ENCODE measurements at regions not wholly inside any gene's neighbourhood (a gene's known extent, or its start where the extent isn't known, plus 50 kb on each side); places are given as distances from the start of the nearest gene placed in this dataset.

DNA sequence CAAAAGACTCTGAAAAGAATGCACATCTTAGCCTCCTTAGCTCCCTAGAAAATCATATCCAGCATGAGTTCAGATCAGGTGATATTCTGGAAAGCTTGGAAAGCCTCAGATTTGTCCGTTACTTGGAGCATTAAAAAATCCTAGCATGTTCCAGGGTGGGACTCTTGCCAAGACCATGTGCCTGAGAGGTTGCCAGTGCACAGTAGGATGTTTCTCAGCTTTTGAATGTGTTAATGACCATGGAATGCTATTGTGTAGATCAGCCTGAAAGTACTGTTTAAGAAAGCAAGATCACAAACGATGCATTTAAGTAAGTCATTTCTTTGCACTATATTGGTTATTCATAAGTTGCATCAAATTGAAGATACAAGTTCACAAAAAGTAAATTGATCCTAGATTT lies 230.5 kb downstream of the ETNK1 start:
- DNase-seq, result no peak

DNA sequence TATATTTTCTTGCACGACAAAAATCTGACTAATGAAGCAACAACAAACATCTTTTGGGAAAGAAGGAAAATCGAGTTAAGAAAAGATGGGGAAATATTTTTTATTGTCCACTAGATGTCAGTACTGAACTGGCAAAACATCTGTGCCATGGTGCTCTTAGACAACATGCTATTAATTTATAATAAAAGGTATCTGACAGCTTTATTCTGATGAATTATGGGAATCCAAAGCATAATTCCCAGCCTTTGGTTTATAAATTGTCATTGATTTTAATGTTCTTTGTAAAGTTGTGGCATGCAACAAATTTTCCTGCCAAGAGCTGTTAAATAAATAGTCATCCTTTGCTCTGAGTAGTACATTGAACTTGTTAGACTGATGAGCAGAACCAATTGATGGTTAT lies 231.2 kb downstream of the ETNK1 start:
- Mint-ChIP-seq H3K9me3 (ENCODE audit: low read depth, unreplicated experiment) (no peaks in the 10 kb centered on the region), H3K4me1 (ENCODE audit: low read depth, unreplicated experiment) (peaks cover 6% of the 10 kb centered on the region), H3K27ac (ENCODE audit: unreplicated experiment) (no peak overlapping the region), H3K36me3 (ENCODE audit: insufficient read depth, unreplicated experiment) (no peaks in the 10 kb centered on the region), H3K4me3 (ENCODE audit: low read depth, unreplicated experiment) (no peak overlapping the region), H3K27me3 (ENCODE audit: unreplicated experiment) (peaks cover 48% of the 10 kb centered on the region)
- TF ChIP-seq, protein P1, sequence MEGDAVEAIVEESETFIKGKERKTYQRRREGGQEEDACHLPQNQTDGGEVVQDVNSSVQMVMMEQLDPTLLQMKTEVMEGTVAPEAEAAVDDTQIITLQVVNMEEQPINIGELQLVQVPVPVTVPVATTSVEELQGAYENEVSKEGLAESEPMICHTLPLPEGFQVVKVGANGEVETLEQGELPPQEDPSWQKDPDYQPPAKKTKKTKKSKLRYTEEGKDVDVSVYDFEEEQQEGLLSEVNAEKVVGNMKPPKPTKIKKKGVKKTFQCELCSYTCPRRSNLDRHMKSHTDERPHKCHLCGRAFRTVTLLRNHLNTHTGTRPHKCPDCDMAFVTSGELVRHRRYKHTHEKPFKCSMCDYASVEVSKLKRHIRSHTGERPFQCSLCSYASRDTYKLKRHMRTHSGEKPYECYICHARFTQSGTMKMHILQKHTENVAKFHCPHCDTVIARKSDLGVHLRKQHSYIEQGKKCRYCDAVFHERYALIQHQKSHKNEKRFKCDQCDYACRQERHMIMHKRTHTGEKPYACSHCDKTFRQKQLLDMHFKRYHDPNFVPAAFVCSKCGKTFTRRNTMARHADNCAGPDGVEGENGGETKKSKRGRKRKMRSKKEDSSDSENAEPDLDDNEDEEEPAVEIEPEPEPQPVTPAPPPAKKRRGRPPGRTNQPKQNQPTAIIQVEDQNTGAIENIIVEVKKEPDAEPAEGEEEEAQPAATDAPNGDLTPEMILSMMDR (IDR thresholded peaks at IDR 0.05; ENCODE audit: unreplicated experiment), result peak; percentile 47
- intact Hi-C loops (cut with micrococcal nuclease; ENCODE audit: unreplicated experiment), result loop anchor here (1.0 to 10.0 kb wide), 3 partner anchors 199 to 1929 kb away; no protein-coding TSS in a partner anchor
- BruUV-seq (replicated peaks), result no TSS peak
- CTCF ChIA-PET, result interaction anchor here (1.2 to 2.0 kb wide), 3 partner anchors 199 to 1922 kb away, joined by 5 to 8 read pairs (median 8); no protein-coding TSS in a partner anchor
- DNase-seq, result no peak

More for the DNA sequence above, 230.5 kb downstream of the ETNK1 start:
- H3K4me1 Mint-ChIP-seq (ENCODE audit: low read depth, unreplicated experiment), result peaks cover 6% of the 10 kb centered on the region
- H3K36me3 Mint-ChIP-seq (ENCODE audit: insufficient read depth, unreplicated experiment), result no peaks in the 10 kb centered on the region
- BruUV-seq (replicated peaks), result no TSS peak
- CTCF ChIA-PET, result interaction anchor here (2.0 kb wide), 1 partner anchor 366 kb away, joined by 8 read pairs; no protein-coding TSS in a partner anchor
- peaks cover 56% of the 10 kb centered on the region for H3K27me3 Mint-ChIP-seq (ENCODE audit: unreplicated experiment)
- intact Hi-C loops (cut with micrococcal nuclease; ENCODE audit: unreplicated experiment), result loop anchor here (10.0 kb wide), 1 partner anchor 1929 kb away; no protein-coding TSS in a partner anchor
- H3K9me3 Mint-ChIP-seq (ENCODE audit: low read depth, unreplicated experiment), result no peaks in the 10 kb centered on the region
- TF ChIP-seq, protein P1 (IDR thresholded peaks at IDR 0.05; ENCODE audit: unreplicated experiment), result no peak
- H3K27ac Mint-ChIP-seq (ENCODE audit: unreplicated experiment), result no peak overlapping the region
- no peak overlapping the region for H3K4me3 Mint-ChIP-seq (ENCODE audit: low read depth, unreplicated experiment)

DNA sequence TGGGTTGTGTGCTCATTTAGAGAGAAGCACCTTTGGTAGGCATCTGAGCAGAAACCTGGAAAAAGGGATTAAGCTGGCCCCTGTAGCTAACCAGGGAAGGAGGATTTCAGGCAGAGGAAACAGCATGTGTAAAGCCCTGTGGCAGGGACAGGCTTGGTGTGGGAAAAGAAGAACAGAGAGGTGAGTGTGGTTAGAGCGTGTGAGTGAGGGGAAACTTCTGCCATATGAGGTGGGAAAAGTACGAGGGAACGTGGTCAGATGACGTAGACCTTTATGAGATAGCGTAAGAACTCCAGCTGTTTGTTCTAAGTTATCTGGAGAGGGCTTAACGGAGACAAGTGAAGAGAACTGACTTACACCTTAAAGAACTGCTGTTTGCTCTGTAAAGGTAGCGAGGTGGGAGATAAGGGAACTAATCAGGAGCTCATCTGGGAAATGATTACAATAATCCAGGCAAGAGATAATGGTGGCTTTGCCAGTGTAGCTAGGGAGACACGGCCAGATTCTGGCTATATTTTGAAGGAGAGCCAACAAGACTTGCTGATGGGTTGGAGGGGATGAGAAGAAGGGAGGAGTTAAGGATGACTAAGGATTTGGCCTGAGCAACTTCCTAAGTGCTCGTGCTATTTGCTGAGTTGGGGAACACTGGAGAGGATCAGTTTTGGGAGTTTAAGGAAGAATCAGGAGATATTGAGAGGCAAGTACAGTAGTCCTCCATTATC lies 234.0 kb downstream of the ETNK1 start:
- no peak overlapping the region for H3K4me3 Mint-ChIP-seq (ENCODE audit: low read depth, unreplicated experiment)
- intact Hi-C loops (cut with micrococcal nuclease; ENCODE audit: unreplicated experiment), result loop anchor here (10.0 kb wide), 1 partner anchor 1926 kb away; no protein-coding TSS in a partner anchor
- TF ChIP-seq, protein P1 (IDR thresholded peaks at IDR 0.05; ENCODE audit: unreplicated experiment), result no peak
- H3K27ac Mint-ChIP-seq (ENCODE audit: unreplicated experiment), result no peak overlapping the region
- H3K9me3 Mint-ChIP-seq (ENCODE audit: low read depth, unreplicated experiment), result no peaks in the 10 kb centered on the region
- BruUV-seq (replicated peaks), result no TSS peak
- no peaks in the 10 kb centered on the region for H3K4me1 Mint-ChIP-seq (ENCODE audit: low read depth, unreplicated experiment)
- peaks cover 43% of the 10 kb centered on the region for H3K27me3 Mint-ChIP-seq (ENCODE audit: unreplicated experiment)
- no peaks in the 10 kb centered on the region for H3K36me3 Mint-ChIP-seq (ENCODE audit: insufficient read depth, unreplicated experiment)
- CTCF ChIA-PET, result no interaction called here
- no peak for DNase-seq

DNA sequence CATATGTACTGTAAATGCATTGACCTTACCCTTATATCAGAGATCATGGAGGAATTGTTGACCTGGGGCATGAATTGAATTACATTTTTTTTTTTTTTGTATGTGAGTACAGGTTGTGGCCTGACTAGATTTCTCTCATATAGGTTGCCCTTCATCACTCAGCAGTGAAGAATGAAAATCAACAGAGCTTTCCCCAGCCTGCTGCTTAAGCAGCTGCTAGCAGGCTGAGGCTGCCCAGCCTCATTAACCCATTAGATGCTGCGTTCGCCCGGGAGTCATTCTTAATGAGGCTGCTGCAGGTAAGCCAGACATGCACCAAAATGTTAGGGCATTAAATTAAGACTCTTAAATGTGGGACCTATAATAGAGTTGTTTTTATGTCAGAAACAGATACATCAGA lies 236.0 kb downstream of the ETNK1 start:
- H3K4me1 Mint-ChIP-seq (ENCODE audit: low read depth, unreplicated experiment), result no peaks in the 10 kb centered on the region
- intact Hi-C loops (cut with micrococcal nuclease; ENCODE audit: unreplicated experiment), result no loop called here
- no peaks in the 10 kb centered on the region for H3K36me3 Mint-ChIP-seq (ENCODE audit: insufficient read depth, unreplicated experiment)
- CTCF ChIA-PET, result no interaction called here
- BruUV-seq (replicated peaks), result no TSS peak
- H3K27ac Mint-ChIP-seq (ENCODE audit: unreplicated experiment), result no peak overlapping the region
- DNase-seq, result no peak
- no peaks in the 10 kb centered on the region for H3K9me3 Mint-ChIP-seq (ENCODE audit: low read depth, unreplicated experiment)
- TF ChIP-seq, protein P1 (IDR thresholded peaks at IDR 0.05; ENCODE audit: unreplicated experiment), result no peak
- H3K27me3 Mint-ChIP-seq (ENCODE audit: unreplicated experiment), result peaks cover 36% of the 10 kb centered on the region
- H3K4me3 Mint-ChIP-seq (ENCODE audit: low read depth, unreplicated experiment), result no peak overlapping the region

All from Calu3 (cell line).